OCI-LY1 (cell line): ENCODE measurements at regions not wholly inside any gene's neighbourhood (a gene's known extent, or its start where the extent isn't known, plus 50 kb on each side); places are given as distances from the start of the nearest gene placed in this dataset.

Experiments used
- CTCF ChIP-seq: fragments of 200-600 bp; sonication (generic), shearing (Covaris generic); IDR thresholded peaks from 2 replicates; pipeline ENCODE4 v1.5.1; 2017; ENCODE audit warnings: mild to moderate bottlenecking, antibody characterized with exemption, low read length, moderate library complexity, mixed read lengths
- EZH2 ChIP-seq: fragments of 200-600 bp; sonication (generic), shearing (Covaris generic); IDR thresholded peaks from 2 replicates; pipeline ENCODE4 v1.8.0; 2017; ENCODE audit warnings: borderline replicate concordance, mixed run types, mild to moderate bottlenecking, antibody characterized with exemption, low read length, moderate library complexity, mixed read lengths

GRCh38 chr18:43870626-43871025 lies 593.3 kb upstream of the SYT4 start:
- TF ChIP-seq CTCF (no peak), EZH2 (no peak)
